ENCODE measurements at regions not wholly inside any gene's neighbourhood (a gene's known extent, or its start where the extent isn't known, plus 50 kb on each side); places are given as distances from the start of the nearest gene placed in this dataset.
A peak's percentile ranks its signal among the peaks of the same experiment; 100 is the strongest.

GRCh38 chr10:118454211-118454610 lies 112.1 kb upstream of the FAM204A start:
- H3K4me3 ChIP-seq (ENCODE audit: low read depth, low read length): no peak overlapping the region
- no peak for DNase-seq (ENCODE audit: low read depth)
- no peak for TF ChIP-seq CTCF (IDR thresholded peaks at IDR 0.05; ENCODE audit: insufficient read depth, low read depth, low read length)

GRCh38 chr10:118452098-118452497 lies 110.0 kb upstream of the FAM204A start:
- no peak overlapping the region for H3K4me3 ChIP-seq (ENCODE audit: low read depth, low read length)
- TF ChIP-seq CTCF (IDR thresholded peaks at IDR 0.05; ENCODE audit: insufficient read depth, low read depth, low read length): no peak
- DNase-seq (ENCODE audit: low read depth): no peak

- H3K4me3 ChIP-seq (ENCODE audit: low read depth, low read length): no peak overlapping the region
- no peak for TF ChIP-seq CTCF (IDR thresholded peaks at IDR 0.05; ENCODE audit: insufficient read depth, low read depth, low read length)
- no peak for DNase-seq (ENCODE audit: low read depth)
These were observed 107.4 kb upstream of the FAM204A start for GRCh38 chr10:118449521-118449920.

GRCh38 chr10:118448744-118449143 lies 106.6 kb upstream of the FAM204A start:
- TF ChIP-seq CTCF (IDR thresholded peaks at IDR 0.05; ENCODE audit: insufficient read depth, low read depth, low read length): no peak

GRCh38 chr10:118447478-118448270 lies 105.5 kb upstream of the FAM204A start:
- TF ChIP-seq CTCF (IDR thresholded peaks at IDR 0.05; ENCODE audit: insufficient read depth, low read depth, low read length): no peak
- peak; percentile 4 for DNase-seq (ENCODE audit: low read depth)
- no peak overlapping the region for H3K4me3 ChIP-seq (ENCODE audit: low read depth, low read length)

More at GRCh38 chr10:118448744-118449143, 106.6 kb upstream of the FAM204A start:
- no peak overlapping the region for H3K4me3 ChIP-seq (ENCODE audit: low read depth, low read length)
- DNase-seq (ENCODE audit: low read depth): no peak

- no peak overlapping the region for H3K4me3 ChIP-seq (ENCODE audit: low read depth, low read length)
- no peak for DNase-seq (ENCODE audit: low read depth)
- no peak for TF ChIP-seq CTCF (IDR thresholded peaks at IDR 0.05; ENCODE audit: insufficient read depth, low read depth, low read length)
These were observed 103.4 kb upstream of the FAM204A start for GRCh38 chr10:118445535-118445934.

- TF ChIP-seq CTCF (IDR thresholded peaks at IDR 0.05; ENCODE audit: insufficient read depth, low read depth, low read length): no peak
- no peak for DNase-seq (ENCODE audit: low read depth)
These were observed 101.9 kb upstream of the FAM204A start for GRCh38 chr10:118444069-118444468.

More at GRCh38 chr10:118444069-118444468, 101.9 kb upstream of the FAM204A start:
- no peak overlapping the region for H3K4me3 ChIP-seq (ENCODE audit: low read depth, low read length)
